HUES48 (cell line): ENCODE measurements at regions not wholly inside any gene's neighbourhood (a gene's known extent, or its start where the extent isn't known, plus 50 kb on each side); places are given as distances from the start of the nearest gene placed in this dataset.
"Not testable (repeated sequence)": the region's sequence is repeated elsewhere in the genome, so short reads cannot be mapped to it uniquely, and the experiment has no call there.

Experiments
- H3K27ac ChIP-seq: one replicate; pipeline ENCODE4 v1.7.0; 2013; ENCODE audit warnings: low read depth, low read length, inconsistent platforms
- H3K27me3 ChIP-seq: 2 replicates; pipeline ENCODE4 v1.6.1; 2013; ENCODE audit warnings: mild to moderate bottlenecking, low read length; ENCODE audit not compliant: control insufficient read depth, insufficient read depth
- H3K36me3 ChIP-seq: 2 replicates; pipeline ENCODE4 v1.6.1; 2013; ENCODE audit warnings: low read length; ENCODE audit not compliant: control insufficient read depth, insufficient read depth
- H3K4me1 ChIP-seq: 2 replicates; pipeline ENCODE4 v1.6.1; 2013; ENCODE audit warnings: mild to moderate bottlenecking, low read length; ENCODE audit not compliant: control insufficient read depth, insufficient read depth
- H3K4me3 ChIP-seq: 2 replicates; pipeline ENCODE4 v1.5.1; 2013; ENCODE audit warnings: mild to moderate bottlenecking, low read depth, low read length
- H3K9ac ChIP-seq: 2 replicates; pipeline ENCODE4 v1.6.1; 2013; ENCODE audit warnings: mild to moderate bottlenecking, low read depth, low read length, moderate library complexity
- H3K9me3 ChIP-seq: 2 replicates; pipeline ENCODE4 v1.6.1; 2013; ENCODE audit warnings: low read length; ENCODE audit not compliant: control insufficient read depth, insufficient read depth

DNA sequence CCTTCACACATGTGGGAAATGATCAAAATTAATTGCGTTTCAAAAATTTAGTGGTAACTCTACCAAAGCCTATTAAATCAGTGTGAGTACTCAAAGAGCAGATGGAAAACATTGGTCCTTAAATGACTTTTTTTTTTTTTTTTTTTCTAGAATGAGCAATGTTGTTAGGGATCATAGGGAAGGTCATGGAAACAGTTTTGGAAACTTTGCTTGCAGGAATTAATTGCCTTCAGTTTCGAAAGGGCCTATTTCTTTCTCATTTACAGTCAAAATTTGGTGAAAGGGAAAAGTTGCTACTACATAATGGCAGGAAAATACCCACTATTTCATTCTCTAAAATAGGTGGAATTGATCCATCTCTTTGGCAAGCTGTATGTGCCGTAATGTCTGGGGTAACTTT lies 160.9 kb downstream of the RTL9 start:
- no peaks in the 10 kb centered on the region for H3K9me3 ChIP-seq
- no peak overlapping the region for H3K27ac ChIP-seq
- no peak overlapping the region for H3K4me3 ChIP-seq
- H3K27me3 ChIP-seq: peaks cover 4% of the 10 kb centered on the region; the same call in 1 of the 2 replicates
- no peaks in the 10 kb centered on the region for H3K36me3 ChIP-seq
- no peak overlapping the region for H3K9ac ChIP-seq
- peaks cover 14% of the 10 kb centered on the region for H3K4me1 ChIP-seq

GRCh38 chrX:110519906-110520452 lies 161.3 kb downstream of the RTL9 start:
- no peak overlapping the region for H3K9ac ChIP-seq
- peaks cover 4% of the 10 kb centered on the region; the same call in 1 of the 2 replicates for H3K27me3 ChIP-seq
- peaks cover 14% of the 10 kb centered on the region for H3K4me1 ChIP-seq
- H3K9me3 ChIP-seq: no peaks in the 10 kb centered on the region
- H3K27ac ChIP-seq: no peak overlapping the region
- H3K36me3 ChIP-seq: no peaks in the 10 kb centered on the region
- H3K4me3 ChIP-seq: no peak overlapping the region

DNA sequence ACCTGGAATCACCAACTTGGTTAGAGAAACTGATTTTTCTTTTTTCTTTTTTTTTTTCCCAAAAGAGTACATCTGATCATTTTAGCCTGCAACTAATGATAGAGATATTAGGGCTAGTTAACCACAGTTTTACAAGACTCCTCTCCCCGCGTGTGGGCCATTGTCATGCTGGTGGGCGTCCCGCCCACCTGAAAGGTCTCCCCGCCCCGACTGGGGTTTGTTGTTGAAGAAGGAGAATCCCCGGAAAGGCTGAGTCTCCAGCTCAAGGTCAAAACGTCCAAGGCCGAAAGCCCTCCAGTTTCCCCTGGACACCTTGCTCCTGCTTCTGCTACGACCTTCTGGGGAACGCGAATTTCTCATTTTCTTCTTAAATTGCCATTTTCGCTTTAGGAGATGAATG lies 162.0 kb downstream of the RTL9 start:
- H3K27me3 ChIP-seq, H3K9ac ChIP-seq, H3K27ac ChIP-seq, H3K9me3 ChIP-seq, H3K4me3 ChIP-seq, H3K36me3 ChIP-seq: not testable (repeated sequence)
- peaks cover 14% of the 10 kb centered on the region for H3K4me1 ChIP-seq

DNA sequence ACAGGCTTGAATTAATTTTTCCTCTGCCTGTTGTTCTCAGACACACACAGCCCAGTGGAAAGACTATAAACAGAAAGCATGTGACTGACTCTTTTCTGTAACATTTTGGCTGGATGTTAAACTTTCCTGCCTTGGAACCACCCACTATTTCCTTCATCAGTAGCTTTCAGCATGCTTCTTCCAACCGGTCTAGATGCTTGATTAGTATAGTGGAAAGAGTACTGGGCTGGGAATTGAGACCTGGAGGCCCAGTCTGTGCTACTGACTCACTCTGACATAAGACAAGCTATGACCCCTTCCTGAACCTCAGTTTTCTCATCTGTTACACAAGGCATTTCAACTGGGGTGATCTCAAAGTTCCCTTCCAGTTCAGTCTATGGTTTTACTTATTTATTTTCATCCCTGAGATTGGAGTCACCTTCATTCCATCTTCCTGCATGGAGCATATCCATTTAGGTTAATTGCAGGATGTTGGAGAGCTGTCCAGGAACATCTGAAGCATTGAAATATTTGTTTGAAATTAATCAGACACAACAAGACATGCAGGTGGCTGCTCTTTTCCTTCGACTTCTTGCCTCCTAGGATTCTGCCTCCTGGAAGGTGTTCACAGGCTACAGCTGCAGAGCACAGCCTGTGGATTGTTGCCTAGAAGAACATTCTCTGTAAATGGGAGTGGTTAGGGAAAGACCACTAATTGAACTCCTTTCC lies 173.4 kb downstream of the RTL9 start:
- H3K27me3 ChIP-seq: no peaks in the 10 kb centered on the region
- no peak overlapping the region for H3K9ac ChIP-seq
- H3K4me3 ChIP-seq: no peak overlapping the region
- H3K4me1 ChIP-seq: no peaks in the 10 kb centered on the region
- no peaks in the 10 kb centered on the region for H3K9me3 ChIP-seq
- H3K36me3 ChIP-seq: no peaks in the 10 kb centered on the region
- H3K27ac ChIP-seq: no peak overlapping the region

GRCh38 chrX:110532581-110532931 lies 173.9 kb downstream of the RTL9 start:
- H3K4me3 ChIP-seq: no peak overlapping the region
- no peak overlapping the region for H3K27ac ChIP-seq
- H3K4me1 ChIP-seq: no peaks in the 10 kb centered on the region
- H3K9ac ChIP-seq: no peak overlapping the region
- H3K9me3 ChIP-seq: no peaks in the 10 kb centered on the region
- H3K27me3 ChIP-seq: no peaks in the 10 kb centered on the region
- H3K36me3 ChIP-seq: no peaks in the 10 kb centered on the region

- no peak overlapping the region for H3K4me3 ChIP-seq
- H3K36me3 ChIP-seq: no peaks in the 10 kb centered on the region
- no peak overlapping the region for H3K9ac ChIP-seq
- H3K27me3 ChIP-seq: no peaks in the 10 kb centered on the region
- H3K9me3 ChIP-seq: 0 out of 2 replicates have a peak, but pooled peaks cover 4% of the 10 kb centered on the region
- H3K4me1 ChIP-seq: no peaks in the 10 kb centered on the region
- no peak overlapping the region for H3K27ac ChIP-seq
Observed at GRCh38 chrX:110536816-110537215, 178.2 kb downstream of the RTL9 start.

GRCh38 chrX:110541266-110541665 lies 182.6 kb downstream of the RTL9 start:
- Histone ChIP-seq H3K4me3 (no peak overlapping the region), H3K9ac (no peak overlapping the region), H3K36me3 (no peaks in the 10 kb centered on the region), H3K4me1 (no peaks in the 10 kb centered on the region), H3K27me3 (no peaks in the 10 kb centered on the region), H3K27ac (no peak overlapping the region), H3K9me3 (0 out of 2 replicates have a peak, but pooled peaks cover 4% of the 10 kb centered on the region)

DNA sequence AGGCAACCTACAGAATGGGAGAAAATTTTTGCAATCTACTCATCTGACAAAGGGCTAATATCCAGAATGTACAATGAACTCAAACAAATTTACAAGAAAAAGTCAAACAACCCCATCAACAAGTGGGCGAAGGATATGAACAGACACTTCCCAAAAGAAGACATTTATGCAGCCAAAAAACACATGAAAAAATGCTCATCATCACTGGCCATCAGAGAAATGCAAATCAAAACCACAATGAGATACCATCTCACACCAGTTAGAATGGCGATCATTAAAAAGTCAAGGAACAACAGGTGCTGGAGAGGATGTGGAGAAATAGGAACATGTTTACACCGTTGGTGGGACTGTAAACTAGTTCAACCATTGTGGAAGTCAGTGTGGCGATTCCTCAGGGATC lies 192.2 kb downstream of the RTL9 start:
- not testable (repeated sequence) for H3K9me3 ChIP-seq, H3K27me3 ChIP-seq, H3K4me1 ChIP-seq, H3K27ac ChIP-seq, H3K4me3 ChIP-seq, H3K36me3 ChIP-seq, H3K9ac ChIP-seq

GRCh38 chrX:110557864-110558263 lies 199.2 kb downstream of the RTL9 start:
- H3K27ac ChIP-seq: no peak overlapping the region
- peaks cover under 1% of the 10 kb centered on the region; the same call in 1 of the 2 replicates for H3K27me3 ChIP-seq
- H3K4me1 ChIP-seq: no peaks in the 10 kb centered on the region
- H3K36me3 ChIP-seq: no peaks in the 10 kb centered on the region
- 0 out of 2 replicates have a peak, but pooled peaks cover 3% of the 10 kb centered on the region for H3K9me3 ChIP-seq
- no peak overlapping the region for H3K9ac ChIP-seq
- no peak overlapping the region for H3K4me3 ChIP-seq

GRCh38 chrX:110558406-110558805 lies 199.8 kb downstream of the RTL9 start:
- Histone ChIP-seq H3K9me3 (0 out of 2 replicates have a peak, but pooled peaks cover 3% of the 10 kb centered on the region), H3K36me3 (no peaks in the 10 kb centered on the region), H3K9ac (no peak overlapping the region), H3K27me3 (no peaks in the 10 kb centered on the region; the same call in 1 of the 2 replicates), H3K4me1 (no peaks in the 10 kb centered on the region), H3K27ac (no peak overlapping the region), H3K4me3 (no peak overlapping the region)

DNA sequence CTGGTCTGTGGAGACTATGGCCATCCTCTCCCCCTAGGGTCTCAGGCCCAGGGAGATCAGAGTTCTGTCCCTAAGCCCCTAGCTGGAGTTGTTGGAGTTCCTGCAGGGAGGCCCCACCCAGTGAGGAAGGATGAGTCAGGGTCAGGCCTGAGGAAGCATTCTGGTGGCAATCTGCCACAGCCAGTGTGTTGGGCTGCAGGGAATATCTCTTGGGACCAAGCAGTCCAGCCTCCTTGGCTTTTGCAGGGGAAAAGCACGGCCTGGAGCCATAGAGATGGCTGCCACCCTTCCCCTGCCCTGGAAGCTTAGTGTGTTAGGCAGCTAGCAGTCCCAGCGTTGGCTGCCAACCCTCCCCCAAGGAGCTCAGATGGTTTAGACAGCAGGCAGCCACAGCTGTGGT lies 202.4 kb downstream of the RTL9 start:
- Histone ChIP-seq H3K9me3 (0 out of 2 replicates have a peak, but pooled peaks cover 3% of the 10 kb centered on the region), H3K36me3 (no peaks in the 10 kb centered on the region), H3K4me3 (no peak overlapping the region), H3K27me3 (no peaks in the 10 kb centered on the region; the same call in 1 of the 2 replicates), H3K27ac (no peak overlapping the region), H3K9ac (no peak overlapping the region), H3K4me1 (no peaks in the 10 kb centered on the region)
